Stimulated activated effector memory CD8-positive, alpha-beta T cell treated with anti-CD3 and anti-CD28 coated beads, Interleukin-12 subunit alpha, Interleukin-12 subunit beta, amount 100 ng/mL, for 72 hours (primary cell): ENCODE measurements at regions not wholly inside any gene's neighbourhood (a gene's known extent, or its start where the extent isn't known, plus 50 kb on each side); places are given as distances from the start of the nearest gene placed in this dataset.
"Not testable (repeated sequence)": the region's sequence is repeated elsewhere in the genome, so short reads cannot be mapped to it uniquely, and the experiment has no call there.

ENCODE experiments used
- ATAC-seq: fragments of 150-1000 bp; cut with Tn5 transposase; 2 replicates; pipeline ENCODE4 v1.10.0; 2021
- DNase-seq, 2 donors: peaks; one replicate each; pipeline ENCODE4 v3.0.0; 2021 to 2022; ENCODE audit warnings: low spot score in 2 of 2
- H3K27ac Mint-ChIP-seq: one replicate; pipeline ENCODE4 v1.8.0; 2022; ENCODE audit warnings: mild to moderate bottlenecking, mixed read lengths
- H3K36me3 Mint-ChIP-seq: one replicate; pipeline ENCODE4 v1.8.0; 2022; ENCODE audit warnings: mild to moderate bottlenecking, mixed read lengths
- H3K4me1 Mint-ChIP-seq: one replicate; pipeline ENCODE4 v1.8.0; 2022; ENCODE audit warnings: mixed read lengths
- H3K4me3 Mint-ChIP-seq: one replicate; pipeline ENCODE4 v1.8.0; 2022; ENCODE audit warnings: mild to moderate bottlenecking, mixed read lengths
- H3K9me3 Mint-ChIP-seq: one replicate; pipeline ENCODE4 v1.8.0; 2022; ENCODE audit warnings: mixed read lengths

GRCh38 chr2:175750195-175750594 is 251.9 kb downstream of the LNPK start:
- H3K4me1 Mint-ChIP-seq, result no peaks in the 10 kb centered on the region
- ATAC-seq (no peak), DNase-seq (no peak)
- H3K36me3 Mint-ChIP-seq, result no peaks in the 10 kb centered on the region
- no peaks in the 10 kb centered on the region for H3K9me3 Mint-ChIP-seq
- no peak overlapping the region for H3K27ac Mint-ChIP-seq
- H3K4me3 Mint-ChIP-seq, result no peak overlapping the region

GRCh38 chr2:175745911-175746310 is 256.2 kb downstream of the LNPK start:
- ATAC-seq, result no peak
- no peak overlapping the region for H3K27ac Mint-ChIP-seq
- no peak for DNase-seq
- H3K4me3 Mint-ChIP-seq, result no peak overlapping the region
- H3K9me3 Mint-ChIP-seq, result no peaks in the 10 kb centered on the region
- no peaks in the 10 kb centered on the region for H3K36me3 Mint-ChIP-seq
- H3K4me1 Mint-ChIP-seq, result no peaks in the 10 kb centered on the region

GRCh38 chr2:175744000-175744399 is 258.1 kb downstream of the LNPK start:
- Mint-ChIP-seq H3K4me3 (no peak overlapping the region), H3K4me1 (no peaks in the 10 kb centered on the region), H3K27ac (no peak overlapping the region), H3K9me3 (no peaks in the 10 kb centered on the region), H3K36me3 (no peaks in the 10 kb centered on the region)
- ATAC-seq (no peak), DNase-seq (no peak)

- Mint-ChIP-seq H3K4me1 (no peaks in the 10 kb centered on the region), H3K36me3 (no peaks in the 10 kb centered on the region), H3K4me3 (no peak overlapping the region), H3K9me3 (no peaks in the 10 kb centered on the region), H3K27ac (no peak overlapping the region)
- ATAC-seq (no peak), DNase-seq (no peak)
These were observed 259.1 kb downstream of the LNPK start for GRCh38 chr2:175743011-175743410.

- no peak overlapping the region for H3K4me3 Mint-ChIP-seq
- no peaks in the 10 kb centered on the region for H3K9me3 Mint-ChIP-seq
- no peak overlapping the region for H3K27ac Mint-ChIP-seq
- H3K4me1 Mint-ChIP-seq, result no peaks in the 10 kb centered on the region
- ATAC-seq, result peak; percentile 26
- no peak for DNase-seq
- H3K36me3 Mint-ChIP-seq, result no peaks in the 10 kb centered on the region
These were observed 259.7 kb downstream of the LNPK start for GRCh38 chr2:175742367-175742766.

- Mint-ChIP-seq H3K36me3 (no peaks in the 10 kb centered on the region), H3K27ac (no peak overlapping the region), H3K4me3 (no peak overlapping the region), H3K4me1 (no peaks in the 10 kb centered on the region), H3K9me3 (no peaks in the 10 kb centered on the region)
- DNase-seq, result no peak
- no peak for ATAC-seq
These were observed 260.9 kb downstream of the LNPK start for GRCh38 chr2:175741164-175741563.

GRCh38 chr2:175737722-175738361 is 264.2 kb downstream of the LNPK start:
- no peaks in the 10 kb centered on the region for H3K4me1 Mint-ChIP-seq
- H3K36me3 Mint-ChIP-seq, result no peaks in the 10 kb centered on the region
- H3K9me3 Mint-ChIP-seq, result no peaks in the 10 kb centered on the region
- no peak overlapping the region for H3K4me3 Mint-ChIP-seq
- DNase-seq (no peak), ATAC-seq (no peak)
- no peak overlapping the region for H3K27ac Mint-ChIP-seq

- Mint-ChIP-seq H3K27ac (no peak overlapping the region), H3K4me1 (no peaks in the 10 kb centered on the region)
These were observed 267.4 kb downstream of the LNPK start for GRCh38 chr2:175734686-175735085.

GRCh38 chr2:175732531-175732930 is 269.5 kb downstream of the LNPK start:
- H3K9me3 Mint-ChIP-seq, result no peaks in the 10 kb centered on the region
- H3K4me1 Mint-ChIP-seq, result no peaks in the 10 kb centered on the region
- no peak overlapping the region for H3K4me3 Mint-ChIP-seq
- ATAC-seq, result no peak
- DNase-seq, result no peak
- H3K27ac Mint-ChIP-seq, result no peak overlapping the region
- no peaks in the 10 kb centered on the region for H3K36me3 Mint-ChIP-seq

More at GRCh38 chr2:175734686-175735085, 267.4 kb downstream of the LNPK start:
- no peak for ATAC-seq
- Mint-ChIP-seq H3K9me3 (no peaks in the 10 kb centered on the region), H3K4me3 (no peak overlapping the region), H3K36me3 (no peaks in the 10 kb centered on the region)
- no peak for DNase-seq

- H3K4me1 Mint-ChIP-seq, result no peaks in the 10 kb centered on the region
- no peak overlapping the region for H3K27ac Mint-ChIP-seq
- ATAC-seq (no peak), DNase-seq (no peak)
- no peaks in the 10 kb centered on the region for H3K9me3 Mint-ChIP-seq
- H3K4me3 Mint-ChIP-seq, result no peak overlapping the region
- no peaks in the 10 kb centered on the region for H3K36me3 Mint-ChIP-seq
These were observed 272.0 kb downstream of the LNPK start for GRCh38 chr2:175730050-175730449.

GRCh38 chr2:175729049-175729706 is 272.9 kb downstream of the LNPK start:
- no peak overlapping the region for H3K27ac Mint-ChIP-seq
- ATAC-seq, result no peak
- no peak overlapping the region for H3K4me3 Mint-ChIP-seq

GRCh38 chr2:175728032-175728431 is 274.0 kb downstream of the LNPK start:
- DNase-seq, result no peak
- Mint-ChIP-seq H3K4me3 (no peak overlapping the region), H3K4me1 (no peaks in the 10 kb centered on the region), H3K36me3 (no peaks in the 10 kb centered on the region), H3K27ac (no peak overlapping the region), H3K9me3 (no peaks in the 10 kb centered on the region)
- ATAC-seq, result no peak

More at GRCh38 chr2:175729049-175729706, 272.9 kb downstream of the LNPK start:
- Mint-ChIP-seq H3K36me3 (no peaks in the 10 kb centered on the region), H3K9me3 (no peaks in the 10 kb centered on the region), H3K4me1 (no peaks in the 10 kb centered on the region)
- DNase-seq, result no peak

GRCh38 chr2:175726223-175726622 is 275.8 kb downstream of the LNPK start:
- Mint-ChIP-seq H3K27ac (no peak overlapping the region), H3K36me3 (no peaks in the 10 kb centered on the region), H3K4me3 (no peak overlapping the region), H3K4me1 (no peaks in the 10 kb centered on the region), H3K9me3 (peaks cover 4% of the 10 kb centered on the region)
- ATAC-seq (no peak), DNase-seq (no peak)

GRCh38 chr2:175709248-175709647 is 292.8 kb downstream of the LNPK start:
- no peak for DNase-seq
- Mint-ChIP-seq H3K9me3 (peaks cover 3% of the 10 kb centered on the region), H3K4me3 (no peak overlapping the region), H3K27ac (no peak overlapping the region), H3K36me3 (no peaks in the 10 kb centered on the region), H3K4me1 (no peaks in the 10 kb centered on the region)
- no peak for ATAC-seq

- ATAC-seq, result no peak
- Mint-ChIP-seq H3K27ac (no peak overlapping the region), H3K4me1 (no peaks in the 10 kb centered on the region), H3K4me3 (no peak overlapping the region), H3K9me3 (peaks cover 3% of the 10 kb centered on the region), H3K36me3 (no peaks in the 10 kb centered on the region)
- DNase-seq, result no peak
These were observed 294.7 kb downstream of the LNPK start for GRCh38 chr2:175707322-175707721.

GRCh38 chr2:175704568-175704967 is 297.5 kb downstream of the LNPK start:
- not testable (repeated sequence) for H3K4me1 Mint-ChIP-seq, H3K36me3 Mint-ChIP-seq, H3K9me3 Mint-ChIP-seq, ATAC-seq, DNase-seq, H3K4me3 Mint-ChIP-seq, H3K27ac Mint-ChIP-seq
